ENCODE measurements at regions not wholly inside any gene's neighbourhood (a gene's known extent, or its start where the extent isn't known, plus 50 kb on each side); places are given as distances from the start of the nearest gene placed in this dataset.
A peak's percentile ranks its signal among the peaks of the same experiment; 100 is the strongest.

GRCh38 chr2:199019898-199020507 lies 437.7 kb downstream of the SATB2 start:
- TF ChIP-seq POLR2AphosphoS5 (IDR thresholded peaks at IDR 0.05; ENCODE audit: insufficient read depth in 1 of 2, low read depth in 1 of 2) (no peak), CTCF (IDR thresholded peaks at IDR 0.05) (peak in 1 of 3 experiments; percentile 15)
